Dedifferentiated amniotic fluid mesenchymal stem cell (primary cell): ENCODE measurements at regions not wholly inside any gene's neighbourhood (a gene's known extent, or its start where the extent isn't known, plus 50 kb on each side); places are given as distances from the start of the nearest gene placed in this dataset.
"Not testable (repeated sequence)": the region's sequence is repeated elsewhere in the genome, so short reads cannot be mapped to it uniquely, and the experiment has no call there.

ENCODE experiments used
- DNase-seq: peaks from one replicate; pipeline ENCODE4 v3.0.0-alpha.2; 2016; ENCODE audit errors: extremely low spot score

DNA sequence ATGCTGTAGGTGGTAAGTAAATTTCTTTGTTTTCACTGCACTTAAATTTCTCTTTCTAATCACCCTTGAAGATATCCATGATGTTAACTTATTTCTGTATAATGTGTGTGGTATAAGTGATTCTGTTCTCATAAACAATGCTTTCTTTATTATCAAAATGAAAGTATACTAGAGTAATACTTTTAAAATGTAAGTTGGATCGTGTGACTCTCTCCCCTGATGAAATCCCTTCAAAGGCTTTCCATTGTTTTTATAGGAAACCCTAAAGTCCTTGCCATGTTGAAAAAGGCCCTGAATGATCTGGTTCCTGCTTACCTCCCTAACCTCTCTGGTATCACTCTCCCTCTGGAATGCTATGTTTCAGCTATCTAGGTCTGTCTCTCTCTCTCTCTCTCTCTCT lies 191.1 kb upstream of the LHX8 start:
- DNase-seq = no peak

DNA sequence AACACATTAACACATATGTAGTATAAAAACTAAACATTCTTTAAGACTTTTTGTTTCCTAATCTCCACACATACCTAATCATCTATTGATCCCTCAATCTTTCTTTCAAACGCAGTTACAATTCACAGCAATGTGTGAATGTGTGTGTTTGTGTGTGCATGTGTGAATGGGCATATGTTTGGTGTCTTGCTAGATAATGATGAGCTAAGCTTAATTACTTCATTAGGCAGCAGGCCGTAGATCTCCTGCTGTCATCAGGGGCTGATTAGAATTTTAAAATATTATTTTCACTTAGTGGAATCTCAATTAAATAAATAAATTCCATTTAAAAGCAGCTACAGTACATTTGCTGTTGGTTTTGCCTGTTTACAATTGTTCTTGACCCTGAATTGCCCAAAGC lies 187.8 kb upstream of the LHX8 start:
- no peak for DNase-seq

DNA sequence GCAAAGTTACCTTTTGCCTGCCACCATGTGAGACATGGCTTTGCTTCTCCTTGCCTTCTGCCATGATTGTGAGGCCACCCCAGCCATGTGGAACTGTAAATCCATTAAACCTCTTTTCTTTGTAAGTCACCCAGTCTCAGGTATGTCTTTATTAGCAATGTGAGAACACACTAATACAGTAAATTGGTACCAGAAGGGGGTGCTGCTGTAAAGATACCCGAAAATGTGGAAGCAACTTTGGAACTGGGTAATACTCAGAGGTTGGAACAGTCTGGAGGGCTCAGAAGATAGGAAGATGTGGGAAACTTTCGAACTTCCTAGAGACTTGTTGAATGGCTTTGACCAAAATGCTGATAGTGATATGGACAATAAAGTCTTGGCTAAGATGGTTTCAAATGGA lies 184.8 kb upstream of the LHX8 start:
- not testable (repeated sequence) for DNase-seq

DNA sequence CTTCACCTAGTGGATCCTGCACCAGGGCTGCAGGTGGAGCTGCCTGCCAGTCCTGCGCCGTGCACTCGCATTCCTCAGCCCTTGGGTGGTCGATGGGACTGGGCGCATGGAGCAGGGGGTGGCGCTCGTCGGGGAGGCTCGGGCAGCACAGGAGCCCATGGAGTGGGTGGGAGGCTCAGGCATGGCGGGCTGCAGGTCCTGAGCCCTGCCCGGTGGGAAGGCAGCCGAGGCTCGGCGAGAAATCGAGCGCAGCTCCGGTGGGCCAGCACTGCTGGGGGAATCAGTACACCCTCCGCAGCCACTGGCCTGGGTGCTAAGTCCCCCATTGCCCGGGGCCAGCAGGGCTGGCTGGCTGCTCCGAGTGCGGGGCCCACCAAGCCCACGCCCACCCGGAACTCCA lies 182.2 kb upstream of the LHX8 start:
- not testable (repeated sequence) for DNase-seq

DNA sequence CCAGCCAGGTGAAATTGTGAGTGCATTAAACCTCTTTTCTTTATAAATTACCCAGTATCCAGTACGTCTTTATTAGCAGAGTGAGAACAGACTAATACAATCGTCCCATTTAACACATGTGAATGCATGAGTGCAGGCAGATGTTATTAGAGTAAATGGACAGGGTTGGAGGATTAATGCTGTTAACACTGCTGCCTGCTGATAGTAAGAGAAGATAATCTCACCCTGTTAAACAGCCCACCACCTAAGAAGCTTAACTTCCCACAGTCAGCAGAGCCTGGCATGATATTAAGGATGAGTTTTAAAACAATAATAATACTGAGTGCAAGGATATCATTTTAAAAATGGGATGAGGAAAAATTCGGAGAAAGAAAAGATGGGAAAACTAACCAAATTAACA lies 181.4 kb upstream of the LHX8 start:
- no peak for DNase-seq

DNA sequence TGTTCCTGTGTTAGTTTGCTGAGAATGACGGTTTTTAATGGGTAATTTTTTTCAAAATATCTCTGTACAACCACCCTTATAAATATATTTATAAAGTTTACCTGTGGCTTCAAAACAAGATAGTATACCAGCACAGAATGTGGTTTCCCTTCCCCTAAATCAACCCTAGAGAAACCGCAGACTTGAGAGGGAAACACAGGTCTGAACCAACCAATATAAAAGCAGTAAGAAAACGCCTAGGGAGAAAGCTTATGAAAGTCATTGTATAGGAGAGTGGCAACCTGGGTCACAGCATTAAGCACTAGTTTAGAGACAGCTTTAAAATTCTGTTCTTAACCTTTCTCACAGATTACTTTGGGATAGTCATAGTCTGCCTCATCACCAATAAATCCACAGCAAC lies 180.6 kb upstream of the LHX8 start:
- no peak for DNase-seq

DNA sequence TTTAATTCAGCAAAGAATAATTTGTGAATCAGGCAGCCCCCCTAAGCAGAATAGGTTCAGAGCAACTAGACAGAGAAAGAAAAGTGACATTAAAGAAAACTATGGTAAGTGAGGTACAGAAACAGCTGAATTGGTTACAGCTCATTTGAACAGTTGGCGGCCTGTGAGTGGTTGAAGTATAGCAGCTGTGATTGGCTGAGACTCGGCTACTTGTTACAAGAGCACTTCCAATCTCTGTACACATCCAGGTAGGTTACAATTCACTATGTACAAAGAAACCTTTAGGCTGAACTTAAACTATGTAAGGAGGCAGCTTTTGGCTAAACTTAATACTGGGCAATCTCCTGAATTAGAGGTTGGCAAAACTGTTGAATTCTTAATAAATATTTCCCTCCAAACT lies 171.1 kb upstream of the LHX8 start:
- DNase-seq = no peak

DNA sequence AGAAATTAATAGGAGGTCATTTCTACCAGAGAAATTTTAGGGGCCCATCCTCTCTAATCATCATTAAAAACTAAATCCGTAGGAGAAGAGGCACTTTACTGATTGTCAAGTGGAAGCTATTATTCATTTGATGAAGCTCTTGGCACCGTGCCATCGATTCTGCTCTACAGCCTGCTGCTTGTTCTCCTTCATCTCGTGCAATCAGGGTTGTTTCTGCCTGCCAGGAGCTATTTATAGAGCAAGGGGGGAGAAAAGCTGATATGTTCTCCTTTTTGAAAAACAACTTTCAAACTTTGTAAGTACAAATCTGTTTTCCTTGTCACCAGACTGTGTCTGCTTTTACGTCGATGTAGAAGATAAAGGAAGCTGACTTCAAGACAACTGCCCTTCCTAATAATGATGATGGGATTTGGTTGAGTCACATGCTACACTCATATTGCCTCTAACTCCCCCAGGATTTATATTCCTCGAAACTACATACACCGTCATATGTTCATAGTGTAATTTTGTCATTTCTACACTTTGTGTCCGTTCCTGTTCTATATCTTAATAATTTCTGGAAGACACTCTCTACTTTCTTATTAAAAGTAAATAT lies 169.6 kb upstream of the LHX8 start:
- no peak for DNase-seq

DNA sequence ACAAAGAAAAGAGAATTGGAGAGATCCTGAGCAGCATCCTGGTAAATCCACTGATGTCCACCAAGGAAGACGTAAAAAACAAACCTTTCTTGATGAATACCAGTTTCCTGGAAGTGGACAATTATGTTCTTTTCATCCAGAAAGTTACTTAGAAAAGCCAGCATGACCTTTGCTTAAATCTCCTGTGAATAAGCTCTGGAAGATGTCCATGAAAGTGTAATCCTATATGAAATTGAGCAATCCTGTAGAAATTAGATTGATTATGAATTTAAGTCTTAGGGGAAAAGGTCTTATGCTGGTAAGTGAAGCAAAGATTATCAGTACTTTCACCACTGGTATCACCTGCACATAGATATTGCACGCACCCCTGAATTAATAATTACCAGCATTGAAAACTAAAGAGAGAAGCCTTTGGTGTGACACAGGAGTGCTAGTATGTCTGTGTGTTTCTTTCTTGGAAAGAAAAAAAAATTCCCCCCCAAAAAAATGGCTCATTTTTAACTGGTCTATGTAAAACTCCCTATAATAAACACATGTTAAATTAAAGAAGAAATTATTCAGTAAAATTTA lies 164.5 kb upstream of the LHX8 start:
- DNase-seq = no peak

DNA sequence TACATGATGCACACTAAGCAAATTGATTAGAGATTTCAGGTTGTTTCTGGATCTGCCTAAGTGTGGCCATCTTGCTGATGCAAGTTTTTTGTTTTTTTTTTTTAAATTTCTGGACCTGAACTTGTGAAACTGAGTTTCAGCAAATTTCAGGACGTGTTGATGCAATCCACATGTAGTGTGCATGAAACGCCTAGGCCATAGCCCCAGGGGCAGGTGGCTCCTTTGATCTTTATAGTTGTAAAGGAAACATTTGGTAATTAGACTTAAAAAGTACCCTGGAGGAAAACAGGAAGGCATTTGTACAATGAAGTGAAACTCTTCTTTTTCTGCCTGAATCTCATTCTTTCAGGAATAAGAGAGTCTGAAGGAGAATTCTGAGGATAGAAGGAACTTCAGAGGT lies 162.2 kb upstream of the LHX8 start:
- DNase-seq = no peak

DNA sequence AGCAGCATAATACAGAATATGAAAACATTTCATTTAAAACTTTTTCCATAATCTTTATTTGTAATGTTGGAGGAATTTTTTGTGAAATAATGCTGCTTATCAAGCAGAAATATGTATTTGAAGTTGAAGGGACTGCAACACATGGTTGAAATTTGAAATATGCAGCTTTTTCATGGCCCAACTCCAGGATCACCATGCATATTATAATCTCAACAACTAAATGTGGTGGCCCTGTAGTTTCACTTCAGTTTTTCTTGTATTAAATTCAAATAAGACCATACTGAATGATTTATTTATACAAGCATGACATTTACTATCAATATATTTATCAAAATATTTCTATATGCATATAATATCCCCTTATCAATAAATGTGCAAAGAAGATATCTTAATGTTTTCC lies 157.7 kb upstream of the LHX8 start:
- DNase-seq = no peak

DNA sequence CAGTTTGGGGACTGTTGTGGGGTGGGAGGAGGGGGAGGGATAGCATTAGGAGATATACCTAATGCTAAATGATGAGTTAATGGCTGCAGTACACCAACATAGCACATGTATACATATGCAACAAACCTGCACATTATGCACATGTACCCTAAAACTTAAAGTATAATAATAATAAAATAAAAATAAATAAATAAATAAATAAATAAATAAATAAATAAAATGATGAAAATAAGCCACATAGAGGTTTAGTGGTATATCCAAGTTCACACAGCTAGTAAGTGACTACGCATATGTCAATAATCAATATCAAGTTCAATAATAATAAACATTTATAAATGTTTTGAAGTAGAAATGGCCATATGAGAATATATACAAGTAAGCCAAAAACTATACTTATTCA lies 141.7 kb upstream of the LHX8 start:
- DNase-seq = not testable (repeated sequence)

DNA sequence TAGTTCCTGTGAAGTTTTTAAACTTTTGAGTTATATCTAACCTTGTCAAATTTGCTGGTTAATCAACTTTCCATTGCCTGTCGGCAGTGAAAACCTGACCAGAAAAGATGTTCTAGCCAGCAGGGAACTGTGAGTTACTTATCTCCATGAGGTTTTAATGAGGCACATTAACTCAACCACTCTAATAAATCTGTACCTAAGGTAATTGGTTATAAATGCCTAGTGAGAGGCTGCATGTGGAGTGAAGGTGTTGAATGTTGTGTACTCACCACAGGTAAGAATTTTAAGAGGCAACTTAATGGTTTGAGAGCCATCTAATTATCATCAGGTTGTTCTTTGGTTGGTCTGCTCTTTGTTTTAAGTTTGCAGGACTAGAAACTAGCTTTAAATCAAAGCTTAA lies 138.4 kb upstream of the LHX8 start:
- DNase-seq = no peak

DNA sequence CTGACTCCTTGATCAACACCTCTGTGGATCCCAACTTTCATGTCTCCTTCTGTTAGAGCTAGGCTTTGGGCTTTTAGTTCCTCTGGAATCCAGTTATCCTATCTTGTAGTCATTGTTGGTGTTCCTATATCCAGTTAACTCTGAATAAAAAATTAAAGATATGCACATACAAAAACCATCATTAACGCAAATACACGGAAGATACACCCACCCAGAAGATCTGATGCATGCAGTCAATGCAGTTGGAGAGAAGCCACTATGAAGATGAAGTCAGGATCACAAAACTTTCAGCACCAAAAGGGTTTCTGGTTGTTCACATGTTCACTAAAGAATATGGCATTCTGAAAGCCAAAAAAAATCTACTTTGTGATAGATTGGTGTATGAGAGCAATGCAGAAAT lies 123.6 kb upstream of the LHX8 start:
- no peak for DNase-seq

DNA sequence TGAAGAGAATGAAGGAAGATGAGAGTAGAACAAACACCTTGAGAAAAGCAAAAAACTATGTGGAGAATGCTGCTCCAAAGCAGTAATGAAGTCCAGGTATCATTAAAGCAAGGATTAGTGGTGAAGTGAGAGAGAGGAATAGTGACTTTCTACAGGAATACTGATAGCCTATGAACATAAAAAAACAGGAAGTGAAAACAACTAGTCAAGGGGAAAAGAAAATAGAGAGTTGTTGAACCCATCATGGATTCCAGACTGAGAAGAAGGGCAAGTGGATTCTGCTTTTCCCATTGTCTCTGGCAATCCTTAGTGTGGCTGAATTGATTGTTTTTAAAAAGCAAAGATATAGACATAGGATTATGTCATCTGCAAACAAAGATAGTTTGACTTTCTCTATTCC lies 119.9 kb upstream of the LHX8 start:
- DNase-seq = no peak

DNA sequence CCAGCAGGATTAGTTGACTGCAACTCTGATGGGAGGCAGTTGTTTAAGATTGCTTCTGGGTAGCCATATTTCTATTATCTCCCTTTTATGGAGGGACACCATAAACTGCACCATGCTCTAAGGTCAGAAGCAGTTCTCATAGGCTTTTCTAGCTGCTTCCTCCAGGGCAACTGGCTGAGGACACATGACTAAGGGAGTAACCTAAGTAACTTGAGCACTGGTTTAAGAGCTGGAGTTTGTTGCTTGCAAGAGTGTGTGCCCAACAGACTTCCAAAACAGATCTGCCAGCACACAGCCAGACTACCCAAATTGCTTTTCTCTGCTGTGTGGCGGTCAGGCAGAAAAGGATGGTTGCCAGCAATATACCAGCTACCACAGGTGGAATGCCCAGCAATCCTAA lies 111.2 kb upstream of the LHX8 start:
- DNase-seq = no peak

DNA sequence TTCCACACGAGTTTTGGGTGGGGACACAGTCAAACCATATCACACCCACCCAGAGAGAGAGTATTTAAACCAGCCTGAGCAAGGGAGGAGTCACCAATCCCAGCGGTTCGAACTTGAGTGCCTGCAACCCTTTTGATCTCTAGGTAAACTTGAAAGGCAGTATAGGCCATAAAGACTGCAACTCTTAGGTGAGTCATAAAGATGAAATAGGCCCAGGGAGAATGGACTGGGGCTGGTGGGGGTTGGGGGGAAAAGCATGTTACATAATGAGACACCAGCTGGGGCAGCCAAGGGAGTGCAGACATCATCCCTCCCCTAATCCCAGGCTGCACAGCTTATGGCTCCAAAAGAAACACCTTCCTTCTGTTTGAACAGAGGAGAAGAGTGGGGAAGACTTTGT lies 99.8 kb upstream of the LHX8 start:
- DNase-seq = no peak

DNA sequence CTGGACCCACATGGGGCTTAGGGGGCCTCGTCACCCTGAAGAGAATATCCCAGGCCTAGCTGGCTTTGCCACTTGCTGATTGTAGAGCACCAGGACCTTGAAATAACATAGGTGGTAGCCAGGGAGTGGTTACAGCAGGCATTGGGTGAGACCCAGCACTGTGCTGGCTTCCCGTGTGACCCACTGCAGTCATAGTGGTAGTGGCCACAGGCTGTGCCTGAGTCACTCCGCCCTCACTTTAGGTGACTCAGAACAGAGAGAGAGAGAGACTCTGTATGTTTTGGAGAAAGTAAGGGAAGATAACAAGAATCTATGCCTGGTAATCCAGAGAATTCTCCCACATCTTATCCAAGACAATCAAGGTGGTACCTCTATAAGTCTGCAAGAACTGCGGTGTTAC lies 98.7 kb upstream of the LHX8 start:
- no peak for DNase-seq

DNA sequence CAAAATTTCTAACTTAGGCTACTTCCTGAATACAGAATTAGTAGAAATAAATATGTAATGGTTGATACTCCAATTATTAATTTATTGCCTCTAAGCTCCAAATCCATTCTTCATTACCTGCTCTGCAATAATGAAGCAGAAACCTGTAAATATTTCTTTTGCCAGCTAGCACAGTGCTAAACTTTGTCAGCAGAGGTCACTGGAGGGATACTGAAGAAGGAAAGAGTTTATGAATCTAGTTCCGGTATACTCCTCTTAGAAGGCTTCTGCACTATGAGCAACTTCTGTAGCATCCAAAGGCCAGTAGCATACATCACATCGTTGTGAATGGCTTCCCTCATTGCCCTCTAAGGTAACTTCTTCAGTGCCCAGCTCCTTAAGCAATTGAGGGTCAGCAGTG lies 81.0 kb upstream of the LHX8 start:
- DNase-seq = peak; percentile 19

DNA sequence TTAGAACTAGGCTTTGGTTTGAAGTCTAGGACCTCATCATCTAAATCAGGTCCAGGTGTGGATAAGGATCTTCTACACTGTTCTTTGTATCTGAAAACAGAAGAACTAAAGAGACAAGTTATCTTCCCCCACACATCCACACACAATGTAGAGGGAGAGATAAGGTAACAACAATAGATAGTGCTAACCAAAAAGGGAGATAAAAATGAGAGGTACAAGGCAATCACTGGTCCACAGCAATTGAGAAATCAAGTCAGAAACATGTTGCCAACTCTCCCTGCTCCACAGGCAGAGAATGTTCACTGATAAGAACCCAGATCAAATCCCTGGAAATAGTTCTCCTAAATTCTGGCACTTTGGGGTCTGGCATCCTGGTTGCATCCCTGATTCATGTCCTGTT lies 75.8 kb upstream of the LHX8 start:
- DNase-seq = no peak

DNA sequence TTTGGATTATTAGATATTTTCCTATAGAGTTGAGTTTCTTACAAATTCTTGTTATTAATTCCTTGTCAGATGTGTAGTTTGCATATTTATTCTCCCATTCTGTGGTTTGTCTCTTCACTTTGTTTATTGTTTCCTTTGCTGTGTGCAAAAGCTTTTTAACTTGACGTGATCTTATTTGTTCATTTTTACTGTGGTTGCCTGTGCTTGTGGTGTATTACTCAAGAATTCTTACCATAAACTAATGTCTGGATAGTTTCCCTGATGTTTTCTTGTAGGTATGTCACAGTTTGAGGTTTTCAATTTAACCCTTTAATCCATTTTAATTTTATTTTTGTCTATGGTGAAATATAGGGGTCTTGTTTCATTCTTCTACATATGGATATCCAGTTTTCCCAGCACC lies 72.1 kb upstream of the LHX8 start:
- DNase-seq = no peak

DNA sequence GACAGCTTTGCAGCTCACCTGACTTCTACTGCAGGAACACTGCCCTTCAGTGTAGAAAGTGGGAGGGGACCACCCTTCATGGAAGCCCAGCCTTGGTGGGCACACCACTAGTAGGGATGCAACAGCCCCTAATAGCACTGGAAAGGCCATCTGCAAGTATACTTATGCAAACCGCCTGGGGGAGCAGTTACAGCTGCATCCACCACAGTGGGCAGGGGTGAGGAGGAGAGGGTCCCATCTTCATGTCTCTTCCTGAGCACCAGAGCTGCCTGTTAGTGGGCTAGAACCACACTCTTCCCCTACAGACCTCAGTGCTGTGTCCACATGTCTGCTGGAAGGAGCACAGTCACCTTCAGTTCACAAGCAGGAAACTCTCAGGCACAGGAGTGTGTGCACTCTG lies 66.2 kb upstream of the LHX8 start:
- no peak for DNase-seq

DNA sequence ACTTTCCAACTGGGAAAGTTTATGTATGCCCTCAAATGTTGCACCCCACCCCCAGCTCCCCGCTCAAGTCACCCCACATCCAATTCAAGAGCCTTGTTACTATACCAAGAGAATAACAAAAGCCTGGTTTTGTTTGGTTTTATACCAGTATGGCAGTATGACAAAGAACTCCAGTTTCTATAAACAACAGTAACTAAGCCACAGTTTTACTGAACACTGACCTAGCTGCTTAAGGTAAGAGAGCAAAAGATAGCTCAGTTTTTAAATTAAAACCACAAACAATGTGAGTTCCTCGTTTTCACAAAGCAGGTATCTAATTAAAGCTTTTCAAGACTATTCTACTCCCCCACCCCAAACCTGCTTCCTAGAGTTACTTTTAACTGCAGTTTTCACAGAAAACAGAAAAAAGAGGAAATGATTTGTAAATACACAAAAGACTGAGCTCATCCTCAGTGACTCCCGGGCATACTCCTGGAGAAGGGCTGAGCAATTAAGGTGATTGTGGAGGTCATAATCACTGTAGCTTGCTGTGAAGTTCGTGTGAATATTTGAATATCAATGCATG lies 59.3 kb upstream of the LHX8 start:
- no peak for DNase-seq
